HAP-1 (cell line): ENCODE measurements at regions not wholly inside any gene's neighbourhood (a gene's known extent, or its start where the extent isn't known, plus 50 kb on each side); places are given as distances from the start of the nearest gene placed in this dataset.

Experiments
- DNase-seq, 2 experiments: peaks; one replicate each; pipeline ENCODE4 v3.0.0-alpha.2; 2016 to 2020; ENCODE audit warnings: low spot score in 2 of 2
- H3K27me3 ChIP-seq: fragments of 250-450 bp; sonication (Bioruptor Pico); 2 replicates; pipeline ENCODE4 v1.5.1; 2020; ENCODE audit warnings: low read depth, mild to moderate bottlenecking, moderate library complexity
- H3K36me3 ChIP-seq: fragments of 250-450 bp; sonication (Bioruptor Pico); replicated peaks from 2 replicates; pipeline ENCODE4 v1.5.1; 2020; ENCODE audit warnings: mild to moderate bottlenecking
- H3K4me1 ChIP-seq: fragments of 250-450 bp; sonication (Bioruptor Pico); 2 replicates; pipeline ENCODE4 v1.5.1; 2020; ENCODE audit warnings: mild to moderate bottlenecking
- H3K4me3 ChIP-seq: fragments of 250-450 bp; sonication (Bioruptor Pico); 2 replicates; pipeline ENCODE4 v1.5.1; 2020; ENCODE audit warnings: mild to moderate bottlenecking, moderate library complexity
- H3K9me3 ChIP-seq: fragments of 250-450 bp; sonication (Bioruptor Pico); 2 replicates; pipeline ENCODE4 v1.5.1; 2020; ENCODE audit warnings: mild to moderate bottlenecking, moderate library complexity
- in situ Hi-C: fragments of 300-500 bp; cut with MboI; formaldehyde crosslinking; loops from 3 replicates; pipeline ENCODE4 v1.14.3; 2020; ENCODE audit warnings: low sequenced_read_pairs, inconsistent platforms, mixed read lengths

DNA sequence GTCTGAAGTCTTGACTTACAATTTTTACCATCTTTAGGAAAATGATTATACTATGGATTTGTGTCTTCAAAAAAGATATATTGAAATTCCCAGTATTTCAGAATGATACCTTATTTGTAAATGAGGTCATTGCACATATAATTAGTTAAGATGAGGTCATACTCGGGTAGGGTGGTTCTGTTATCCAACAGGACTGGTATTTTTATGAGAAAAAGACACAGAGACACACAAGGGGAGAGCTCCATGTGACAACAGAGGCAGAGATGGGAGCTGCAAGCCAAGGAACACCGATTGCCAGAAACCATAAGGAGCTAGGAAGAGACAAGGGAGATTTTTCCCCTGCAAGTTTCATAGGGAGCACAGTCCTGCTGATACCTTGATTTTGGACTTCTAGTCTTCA lies 356.9 kb downstream of the ARL4A start:
- Histone ChIP-seq H3K36me3 (no peaks in the 10 kb centered on the region), H3K4me3 (no peak overlapping the region), H3K27me3 (no peaks in the 10 kb centered on the region), H3K9me3 (no peaks in the 10 kb centered on the region), H3K4me1 (peaks cover 11% of the 10 kb centered on the region)
- in situ Hi-C loops, result no loop called here
- DNase-seq, result no peak

DNA sequence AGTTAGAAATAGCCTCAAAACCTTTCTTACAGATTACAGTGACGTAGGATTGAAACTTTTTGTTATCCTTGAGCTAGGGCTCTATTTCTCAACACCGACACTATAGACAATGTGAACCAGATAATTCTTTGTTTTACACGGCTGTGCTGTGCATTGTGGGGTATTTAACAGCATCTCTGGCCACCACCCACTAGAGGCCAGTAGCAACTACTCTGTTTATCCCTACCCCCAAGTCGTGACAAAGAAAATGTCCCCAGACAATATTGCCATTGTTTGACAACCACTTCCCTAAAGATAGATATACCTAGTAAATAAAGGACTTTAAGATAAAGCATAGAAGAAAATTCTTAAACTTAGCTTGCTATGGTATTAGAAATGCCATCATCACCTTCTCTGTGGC lies 359.6 kb downstream of the ARL4A start:
- Histone ChIP-seq H3K4me1 (peaks cover 18% of the 10 kb centered on the region), H3K27me3 (no peaks in the 10 kb centered on the region), H3K4me3 (no peak overlapping the region), H3K36me3 (no peaks in the 10 kb centered on the region), H3K9me3 (no peaks in the 10 kb centered on the region)
- no peak for DNase-seq
- in situ Hi-C loops, result no loop called here

DNA sequence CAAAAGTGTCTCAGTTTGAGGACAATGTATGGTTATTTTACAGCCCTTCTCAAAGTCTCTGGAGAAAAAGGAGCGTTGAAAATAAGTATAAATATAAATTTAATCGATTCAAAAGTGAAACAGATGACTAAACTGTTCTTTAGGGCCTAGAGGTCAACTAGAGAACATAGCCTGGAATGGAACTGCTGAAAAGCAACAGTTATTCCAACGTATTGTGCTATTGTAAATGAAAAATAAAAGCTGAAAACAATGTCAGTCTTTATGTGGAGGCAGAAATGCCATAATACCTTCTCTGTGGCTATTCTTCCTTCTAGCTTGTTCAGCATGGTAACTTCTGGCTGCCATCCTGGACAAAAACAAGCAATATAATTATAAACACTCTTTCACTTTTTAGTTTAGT lies 362.5 kb downstream of the ARL4A start:
- Histone ChIP-seq H3K9me3 (no peaks in the 10 kb centered on the region), H3K4me3 (no peak overlapping the region), H3K36me3 (no peaks in the 10 kb centered on the region), H3K4me1 (peaks cover 16% of the 10 kb centered on the region), H3K27me3 (no peaks in the 10 kb centered on the region)
- DNase-seq, result peak in 1 of 2 experiments; percentile 73
- in situ Hi-C loops, result no loop called here

DNA sequence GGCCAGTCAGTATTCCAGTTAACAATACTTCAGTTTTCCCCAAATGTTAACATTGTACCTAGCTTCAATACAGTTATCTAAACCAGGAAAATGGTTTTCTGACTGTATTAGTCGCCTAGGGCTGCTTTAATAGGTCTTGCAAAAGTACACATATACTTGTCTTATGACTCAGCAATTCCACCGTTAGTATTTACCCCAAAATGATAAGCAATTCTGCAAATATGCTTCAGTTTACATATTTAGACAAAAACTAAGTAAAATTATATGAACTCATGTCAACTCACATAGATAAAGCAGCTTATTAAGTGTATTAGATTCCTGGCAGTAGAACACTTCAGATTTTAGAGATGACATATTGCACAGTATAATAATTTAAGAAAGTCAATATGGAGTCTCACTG lies 363.3 kb downstream of the ARL4A start:
- H3K9me3 ChIP-seq, result no peaks in the 10 kb centered on the region
- H3K27me3 ChIP-seq, result no peaks in the 10 kb centered on the region
- no peak overlapping the region for H3K4me3 ChIP-seq
- peaks cover 16% of the 10 kb centered on the region for H3K4me1 ChIP-seq
- in situ Hi-C loops, result no loop called here
- no peaks in the 10 kb centered on the region for H3K36me3 ChIP-seq
- DNase-seq, result no peak

DNA sequence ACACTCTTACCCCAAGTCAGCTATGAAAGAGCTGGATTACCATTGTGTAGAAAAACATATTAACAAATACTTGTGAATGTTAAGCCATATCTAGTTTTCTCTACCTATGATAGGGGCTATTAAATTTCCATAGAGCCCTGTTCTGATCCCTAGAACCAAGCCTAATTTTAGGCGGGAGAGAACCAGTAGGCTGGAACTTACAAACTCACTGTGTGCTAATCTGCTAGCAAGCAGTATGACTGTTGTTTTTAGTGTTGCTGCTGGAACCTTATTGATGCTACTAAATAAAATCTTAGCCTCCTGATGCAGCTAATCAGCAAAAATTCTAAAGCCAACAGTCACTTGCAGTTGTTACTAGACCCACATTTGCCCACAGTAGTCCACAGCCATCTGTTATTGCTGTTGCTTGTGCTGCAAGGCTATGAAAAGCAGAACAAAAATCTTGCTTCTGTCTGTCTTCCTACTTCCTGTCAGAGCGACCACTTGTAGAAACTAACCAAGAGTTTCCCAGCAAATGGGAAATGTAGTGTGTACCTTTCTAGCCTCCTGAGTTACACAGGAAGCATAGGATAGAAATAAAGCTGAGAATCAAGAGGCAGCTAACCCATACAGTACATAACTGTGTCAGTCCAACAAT lies 368.4 kb downstream of the ARL4A start:
- Histone ChIP-seq H3K4me3 (no peak overlapping the region), H3K27me3 (no peaks in the 10 kb centered on the region), H3K36me3 (no peaks in the 10 kb centered on the region), H3K9me3 (no peaks in the 10 kb centered on the region), H3K4me1 (peaks cover under 1% of the 10 kb centered on the region)
- in situ Hi-C loops, result no loop called here
- no peak for DNase-seq

DNA sequence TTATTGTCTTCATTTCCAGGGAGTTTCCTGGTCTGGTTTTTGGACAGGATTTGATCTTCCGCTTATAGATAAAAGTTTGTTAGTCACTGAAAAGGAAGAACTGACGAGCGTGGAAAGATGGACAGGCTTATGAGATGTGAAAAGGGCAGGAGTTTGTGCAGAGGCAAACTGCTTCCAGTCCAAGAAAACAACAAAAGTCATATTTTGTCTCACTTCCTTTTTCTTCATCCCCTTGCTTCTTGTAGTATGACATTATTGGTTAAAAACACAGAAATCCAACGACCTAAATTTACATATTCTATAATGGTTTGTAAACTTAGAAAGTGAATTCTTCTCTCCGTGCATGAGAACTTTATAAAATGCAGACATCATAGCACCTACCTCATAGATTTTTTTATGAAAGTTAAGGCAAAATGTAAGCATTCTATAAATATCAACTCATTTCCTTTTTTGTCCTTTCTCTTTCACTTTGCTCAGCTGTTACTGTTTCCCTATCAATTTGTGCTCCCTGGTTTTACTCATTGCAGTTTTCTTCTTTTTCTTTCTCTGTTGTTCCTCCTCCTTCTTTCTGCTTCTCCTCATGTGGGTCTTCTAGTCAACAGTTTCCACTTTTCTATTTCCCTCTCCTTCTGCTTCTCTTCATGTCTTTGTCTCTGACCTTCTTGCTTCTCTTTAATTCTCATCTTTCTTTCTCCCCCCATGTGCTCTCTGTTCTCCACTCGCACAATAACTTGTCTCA lies 370.2 kb downstream of the ARL4A start:
- H3K9me3 ChIP-seq, result no peaks in the 10 kb centered on the region
- H3K4me3 ChIP-seq, result no peak overlapping the region
- DNase-seq, result no peak
- H3K4me1 ChIP-seq, result no peaks in the 10 kb centered on the region
- no peaks in the 10 kb centered on the region for H3K36me3 ChIP-seq
- no peaks in the 10 kb centered on the region for H3K27me3 ChIP-seq
- in situ Hi-C loops, result no loop called here

DNA sequence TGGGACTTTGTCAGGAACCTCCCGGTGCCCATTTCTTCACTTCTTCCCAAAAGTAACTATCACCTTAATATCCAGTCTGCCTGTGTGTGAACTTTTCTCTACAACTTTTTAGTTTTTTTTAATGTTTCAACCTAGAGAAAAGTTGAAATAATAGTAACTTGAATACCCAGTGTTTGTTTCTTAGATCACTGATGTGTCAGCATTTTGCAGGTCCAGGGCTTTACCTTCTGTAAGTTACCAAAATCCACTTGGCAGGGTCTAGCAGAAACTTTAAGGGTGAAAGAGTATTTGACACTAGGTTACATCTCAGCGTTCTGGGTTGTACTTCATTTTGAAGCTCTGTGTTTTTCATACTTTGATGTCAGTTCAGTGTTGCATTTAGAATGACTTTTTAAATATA lies 372.7 kb downstream of the ARL4A start:
- in situ Hi-C loops, result no loop called here
- Histone ChIP-seq H3K36me3 (no peaks in the 10 kb centered on the region), H3K9me3 (no peaks in the 10 kb centered on the region), H3K4me1 (no peaks in the 10 kb centered on the region), H3K27me3 (no peaks in the 10 kb centered on the region), H3K4me3 (no peak overlapping the region)
- DNase-seq, result no peak

DNA sequence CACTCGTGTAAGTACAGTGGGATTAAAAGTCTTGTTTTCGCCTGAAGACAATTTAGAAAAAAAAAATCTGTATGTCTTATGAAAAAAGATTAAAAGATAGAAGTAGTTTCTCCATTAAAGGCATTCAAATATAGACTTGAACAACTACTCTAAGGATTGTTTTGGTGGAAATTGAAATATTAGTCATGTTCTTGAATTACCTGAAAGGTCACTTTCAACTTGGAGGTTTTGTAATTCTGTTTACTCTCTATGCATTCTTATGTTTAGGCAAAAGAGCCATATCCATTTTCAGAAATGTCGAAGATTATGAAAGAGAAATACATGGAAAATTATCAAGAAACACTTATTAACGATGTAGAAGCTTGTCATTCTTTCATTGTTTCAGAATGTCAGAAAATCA lies 373.7 kb downstream of the ARL4A start:
- Histone ChIP-seq H3K27me3 (no peaks in the 10 kb centered on the region), H3K36me3 (no peaks in the 10 kb centered on the region), H3K9me3 (no peaks in the 10 kb centered on the region), H3K4me3 (no peak overlapping the region), H3K4me1 (no peaks in the 10 kb centered on the region)
- DNase-seq, result no peak
- in situ Hi-C loops, result no loop called here

DNA sequence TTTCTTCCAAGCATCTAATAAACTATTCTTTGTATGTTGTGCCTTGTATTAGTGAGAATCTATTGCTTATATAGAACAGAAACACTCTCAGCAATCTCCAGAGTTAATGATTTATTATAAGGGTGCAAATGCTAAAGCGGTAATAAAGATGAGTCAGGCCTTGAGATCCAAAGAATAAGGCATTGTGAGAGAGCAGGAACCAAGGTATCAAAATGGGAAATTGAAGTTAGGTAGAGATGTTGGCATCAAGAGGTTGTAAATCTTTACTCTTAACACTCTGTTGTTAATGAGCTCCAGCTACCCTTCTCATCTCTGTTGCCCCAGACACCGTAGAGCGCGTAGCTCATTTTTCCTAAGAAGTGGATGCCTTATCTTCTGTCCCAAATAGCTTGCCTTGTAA lies 375.2 kb downstream of the ARL4A start:
- H3K9me3 ChIP-seq, result no peaks in the 10 kb centered on the region
- no peak for DNase-seq
- H3K27me3 ChIP-seq, result no peaks in the 10 kb centered on the region
- H3K4me3 ChIP-seq, result no peak overlapping the region
- in situ Hi-C loops, result no loop called here
- H3K36me3 ChIP-seq, result no peaks in the 10 kb centered on the region
- H3K4me1 ChIP-seq, result no peaks in the 10 kb centered on the region

DNA sequence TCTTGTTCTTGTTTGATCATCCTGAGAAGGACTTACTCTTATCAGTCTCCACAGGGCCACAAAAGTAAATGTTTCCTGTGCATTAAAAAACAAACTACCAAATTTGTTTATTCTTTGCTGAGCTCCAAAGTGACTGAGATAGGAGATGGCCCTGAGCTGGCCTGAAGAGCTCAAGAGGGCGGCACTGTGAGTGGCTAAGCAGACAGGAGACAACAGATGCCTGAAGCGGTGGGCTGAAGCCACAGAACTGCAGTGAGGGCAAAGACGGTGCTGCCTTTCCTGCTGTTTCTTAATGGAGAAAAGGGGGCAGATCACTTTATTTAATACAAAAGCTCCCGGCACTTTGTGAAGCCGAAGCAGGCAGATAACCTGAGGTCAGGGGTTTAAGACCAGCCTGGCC lies 379.6 kb downstream of the ARL4A start:
- DNase-seq, result no peak
- H3K27me3 ChIP-seq, result no peaks in the 10 kb centered on the region
- H3K4me3 ChIP-seq, result no peak overlapping the region
- no peaks in the 10 kb centered on the region for H3K36me3 ChIP-seq
- in situ Hi-C loops, result no loop called here
- no peaks in the 10 kb centered on the region for H3K9me3 ChIP-seq
- H3K4me1 ChIP-seq, result no peaks in the 10 kb centered on the region

DNA sequence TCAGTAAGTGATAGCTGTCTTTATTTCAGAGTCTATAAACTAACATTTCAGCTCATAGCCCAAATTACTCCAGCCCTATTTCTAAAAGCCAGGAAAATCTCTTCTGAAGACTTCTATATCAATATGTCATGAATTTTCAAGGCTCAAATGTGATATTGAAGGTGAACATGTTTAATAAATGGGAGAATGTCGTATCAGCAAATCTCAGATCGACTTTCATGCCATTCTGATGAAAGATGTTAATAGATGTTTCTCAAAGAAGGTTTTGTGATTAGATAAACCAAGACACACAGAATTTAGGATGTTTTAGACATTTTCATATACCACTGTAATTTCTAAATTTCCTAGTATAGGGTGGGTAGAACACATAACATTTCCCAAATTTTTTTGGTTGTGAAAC lies 380.6 kb downstream of the ARL4A start:
- no peak for DNase-seq
- no peaks in the 10 kb centered on the region for H3K4me1 ChIP-seq
- no peaks in the 10 kb centered on the region for H3K9me3 ChIP-seq
- in situ Hi-C loops, result no loop called here
- H3K27me3 ChIP-seq, result no peaks in the 10 kb centered on the region
- H3K4me3 ChIP-seq, result no peak overlapping the region
- no peaks in the 10 kb centered on the region for H3K36me3 ChIP-seq

DNA sequence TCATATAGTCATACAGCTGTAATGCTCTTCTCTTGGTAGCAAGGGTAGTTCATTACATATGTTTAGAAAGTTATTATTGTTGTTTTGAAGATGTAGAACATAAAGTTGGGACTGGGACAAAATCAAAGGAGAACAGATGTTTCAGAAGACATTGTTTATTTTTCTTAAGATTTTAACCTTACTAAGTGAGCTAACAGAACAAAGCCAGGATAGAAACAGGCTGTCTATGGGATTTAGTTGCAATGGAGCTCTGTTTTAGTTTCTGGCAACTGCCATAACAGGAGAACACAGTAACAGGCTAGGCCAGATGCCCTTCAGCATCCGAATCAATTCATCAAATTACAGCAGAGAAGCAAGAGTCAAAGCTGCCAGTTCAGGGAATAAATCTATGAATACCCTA lies 382.4 kb downstream of the ARL4A start:
- H3K9me3 ChIP-seq, result no peaks in the 10 kb centered on the region
- DNase-seq, result no peak
- H3K4me1 ChIP-seq, result no peaks in the 10 kb centered on the region
- H3K4me3 ChIP-seq, result no peak overlapping the region
- H3K36me3 ChIP-seq, result no peaks in the 10 kb centered on the region
- in situ Hi-C loops, result no loop called here
- H3K27me3 ChIP-seq, result no peaks in the 10 kb centered on the region

DNA sequence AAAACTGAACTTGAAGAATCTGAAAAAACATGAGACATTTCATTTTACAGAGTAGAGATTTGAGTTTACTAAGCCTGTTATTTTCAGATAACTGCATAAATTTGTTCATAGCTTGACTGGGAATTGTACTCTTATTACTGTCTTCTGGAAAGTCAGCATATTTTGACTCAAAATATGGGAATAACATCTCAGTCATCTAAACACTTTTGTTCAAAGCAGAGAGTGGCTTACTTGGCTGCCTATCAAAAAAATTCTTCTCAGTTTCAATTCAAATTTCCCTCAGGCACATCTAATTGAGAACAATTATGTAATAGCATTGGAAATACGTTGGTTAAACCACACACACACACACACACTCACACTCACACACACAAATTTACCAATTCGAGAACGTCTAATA lies 384.6 kb downstream of the ARL4A start:
- Histone ChIP-seq H3K36me3 (no peaks in the 10 kb centered on the region), H3K4me3 (no peak overlapping the region), H3K9me3 (no peaks in the 10 kb centered on the region), H3K27me3 (no peaks in the 10 kb centered on the region), H3K4me1 (no peaks in the 10 kb centered on the region)
- in situ Hi-C loops, result no loop called here
- DNase-seq, result no peak

DNA sequence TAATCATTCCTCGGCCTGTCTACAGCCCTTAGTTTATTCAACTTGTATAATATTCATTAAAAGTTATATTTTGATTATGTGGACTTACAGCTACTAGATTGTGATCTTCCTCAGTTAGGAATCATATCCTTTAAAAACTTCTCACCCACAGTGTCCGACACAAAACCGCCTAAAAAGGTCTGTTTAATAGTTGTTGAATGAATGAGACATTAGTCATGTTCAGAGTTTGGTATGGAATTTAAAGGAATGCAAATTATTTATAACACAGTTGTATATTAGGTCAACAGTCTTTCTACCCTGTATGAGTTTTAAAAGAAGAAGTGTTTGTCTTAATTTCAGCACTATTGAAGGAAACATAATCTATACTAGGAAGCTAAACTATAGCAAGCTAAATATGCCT lies 390.0 kb downstream of the ARL4A start:
- H3K9me3 ChIP-seq, result no peaks in the 10 kb centered on the region
- H3K4me1 ChIP-seq, result no peaks in the 10 kb centered on the region
- no peaks in the 10 kb centered on the region for H3K36me3 ChIP-seq
- H3K27me3 ChIP-seq, result no peaks in the 10 kb centered on the region
- no peak for DNase-seq
- in situ Hi-C loops, result no loop called here
- no peak overlapping the region for H3K4me3 ChIP-seq

DNA sequence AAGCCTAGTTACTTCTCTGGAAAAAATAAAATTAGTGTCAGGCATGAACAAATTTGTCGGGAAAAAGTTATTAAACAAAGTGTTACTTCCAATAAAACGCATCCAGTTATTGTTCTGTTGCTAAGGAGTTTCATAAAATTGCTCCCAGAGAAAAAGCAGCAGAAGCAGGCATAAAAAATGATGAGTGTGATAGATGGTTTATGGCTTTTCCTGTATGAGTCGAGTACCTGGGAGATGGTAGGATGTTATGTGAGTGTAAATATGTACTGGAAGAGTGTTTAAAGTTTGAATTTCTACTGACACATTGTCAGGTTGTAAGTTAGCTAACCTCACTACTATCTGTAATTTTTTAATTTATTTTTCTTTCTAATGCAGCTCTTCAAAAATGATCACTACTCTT lies 390.7 kb downstream of the ARL4A start:
- DNase-seq, result no peak
- no peaks in the 10 kb centered on the region for H3K36me3 ChIP-seq
- in situ Hi-C loops, result no loop called here
- H3K9me3 ChIP-seq, result no peaks in the 10 kb centered on the region
- no peak overlapping the region for H3K4me3 ChIP-seq
- H3K4me1 ChIP-seq, result no peaks in the 10 kb centered on the region
- H3K27me3 ChIP-seq, result no peaks in the 10 kb centered on the region
